ENCODE measurements at regions not wholly inside any gene's neighbourhood (a gene's known extent, or its start where the extent isn't known, plus 50 kb on each side); places are given as distances from the start of the nearest gene placed in this dataset.
"Not testable (repeated sequence)": the region's sequence is repeated elsewhere in the genome, so short reads cannot be mapped to it uniquely, and the experiment has no call there.

- no peak for FAIRE-seq
These were observed 183.4 kb upstream of the RFC3 start for GRCh38 chr13:33634546-33634982.

DNA sequence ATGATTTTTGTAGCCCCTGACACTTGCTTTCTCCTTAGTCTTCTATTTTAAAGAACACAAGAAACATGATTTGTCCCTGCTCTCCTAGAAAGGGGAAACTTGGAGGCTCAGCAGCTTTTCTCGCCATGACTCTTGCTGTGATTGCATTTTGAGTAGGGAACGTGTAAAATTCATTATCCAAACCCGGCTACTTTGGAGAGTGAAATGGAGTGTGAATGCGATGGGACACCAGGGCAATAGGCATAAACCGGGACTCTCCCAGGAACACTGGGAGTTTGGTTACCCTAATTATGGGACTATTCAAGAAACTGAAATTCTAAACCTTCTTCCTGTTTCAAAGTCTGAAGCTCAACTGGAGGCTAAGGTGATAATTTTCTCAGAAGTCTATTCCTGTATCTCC lies 181.7 kb upstream of the RFC3 start:
- FAIRE-seq, result no peak

DNA sequence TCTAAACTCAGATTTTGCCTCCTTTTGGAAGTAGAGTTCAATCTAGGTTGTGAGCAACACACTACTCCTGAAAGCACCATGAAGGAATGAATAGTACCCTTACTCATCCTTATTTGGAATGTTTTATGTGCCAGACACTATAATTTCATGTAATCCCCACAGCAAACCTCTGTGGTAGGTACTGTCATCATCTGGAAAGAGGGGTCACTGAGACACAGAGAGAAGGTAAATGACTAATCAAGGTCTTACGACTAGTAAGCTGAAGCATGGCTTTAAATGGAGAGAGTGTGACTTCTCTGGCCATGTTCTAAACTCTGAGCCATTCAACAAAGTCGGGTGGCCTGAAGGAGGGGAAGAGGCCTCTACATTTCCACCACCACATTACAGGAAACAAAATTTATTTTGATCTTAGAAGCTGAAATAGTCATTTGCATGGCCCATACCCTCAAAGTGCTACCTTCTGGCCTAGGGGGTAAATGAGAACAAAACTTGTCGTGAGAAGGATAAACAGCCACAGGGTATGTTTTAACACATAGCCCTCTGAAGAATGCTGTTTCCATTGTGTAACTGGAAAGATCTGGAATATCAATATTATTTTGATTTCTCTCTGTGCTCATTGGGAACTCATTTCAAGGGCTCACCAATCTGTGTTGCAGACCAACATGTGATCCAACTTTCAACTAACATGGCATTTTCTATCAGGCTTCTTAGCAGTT lies 180.8 kb upstream of the RFC3 start:
- no peak for FAIRE-seq

- no peak for FAIRE-seq
These were observed 179.8 kb upstream of the RFC3 start for GRCh38 chr13:33637978-33638743.

DNA sequence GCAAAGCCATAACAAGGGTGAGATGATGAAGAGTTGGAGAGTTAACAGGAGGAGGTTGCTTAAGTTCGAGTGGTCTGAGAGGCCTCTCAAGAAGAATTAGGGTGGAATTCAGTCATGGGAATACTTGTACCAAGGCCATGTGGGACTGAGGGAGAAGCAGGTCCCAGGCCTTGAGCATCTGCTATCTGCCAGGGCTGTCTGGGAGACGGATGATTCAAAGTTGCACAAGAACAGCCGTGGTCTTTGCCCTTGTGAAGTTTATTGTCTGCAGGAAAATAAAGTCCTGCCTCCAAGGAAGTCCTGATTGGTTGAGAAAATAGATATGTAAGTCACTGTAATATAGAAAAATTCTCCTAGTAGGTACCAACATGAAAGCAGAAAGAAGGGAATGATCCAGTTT lies 178.8 kb upstream of the RFC3 start:
- no peak for FAIRE-seq

- FAIRE-seq, result no peak
These were observed 178.3 kb upstream of the RFC3 start for GRCh38 chr13:33639626-33640080.

DNA sequence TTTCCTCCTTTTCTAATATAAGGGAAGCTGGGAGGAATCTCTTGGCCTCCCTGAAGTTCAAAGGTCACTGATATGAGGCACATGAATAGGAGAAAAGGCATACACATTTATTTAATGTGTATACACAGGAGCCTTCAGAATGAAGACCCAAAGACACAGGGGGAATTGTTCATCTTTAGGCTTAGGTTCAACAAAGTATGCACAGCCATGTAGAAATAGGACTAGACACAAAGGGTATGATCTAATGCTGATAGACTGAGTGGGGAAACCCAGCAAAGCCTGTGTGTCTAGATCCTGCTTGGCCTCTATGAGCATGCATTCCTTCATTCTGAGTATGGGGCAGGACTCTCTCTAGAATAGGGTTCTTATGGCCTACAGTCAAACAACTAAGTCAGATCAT lies 177.1 kb upstream of the RFC3 start:
- FAIRE-seq, result no peak

DNA sequence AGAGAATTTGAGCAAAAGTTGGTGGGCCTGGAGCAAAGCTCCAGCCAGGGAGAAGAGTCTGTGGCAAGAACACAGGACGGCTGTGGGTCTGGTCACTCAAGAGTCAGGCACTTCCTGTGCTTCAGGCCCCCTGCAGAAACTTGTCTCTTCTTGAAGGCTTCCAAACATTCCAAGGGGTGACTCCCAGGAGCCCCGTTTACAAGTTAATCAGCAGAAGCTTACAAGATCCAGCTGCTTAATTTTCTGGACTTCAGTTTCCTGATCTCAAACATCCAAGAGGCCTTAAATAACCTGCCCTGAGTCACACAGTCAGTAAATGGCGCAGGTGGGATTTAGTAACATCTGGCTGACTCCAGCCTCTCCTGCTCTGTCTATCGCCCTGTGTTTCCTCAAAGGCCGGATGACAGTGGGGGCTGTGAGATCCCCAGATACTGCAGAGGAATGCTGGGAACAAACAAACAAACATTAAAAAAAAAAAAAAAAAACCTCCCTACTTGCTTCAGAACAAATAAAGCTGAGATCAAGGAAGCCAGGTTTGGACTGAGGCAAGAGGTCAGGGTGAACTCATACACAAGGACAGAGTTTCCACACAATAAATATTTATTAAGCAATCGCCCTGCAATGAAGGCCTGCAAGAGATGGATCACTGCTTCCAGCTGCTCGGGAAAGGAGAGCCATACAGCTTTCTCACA lies 175.4 kb upstream of the RFC3 start:
- no peak for FAIRE-seq

DNA sequence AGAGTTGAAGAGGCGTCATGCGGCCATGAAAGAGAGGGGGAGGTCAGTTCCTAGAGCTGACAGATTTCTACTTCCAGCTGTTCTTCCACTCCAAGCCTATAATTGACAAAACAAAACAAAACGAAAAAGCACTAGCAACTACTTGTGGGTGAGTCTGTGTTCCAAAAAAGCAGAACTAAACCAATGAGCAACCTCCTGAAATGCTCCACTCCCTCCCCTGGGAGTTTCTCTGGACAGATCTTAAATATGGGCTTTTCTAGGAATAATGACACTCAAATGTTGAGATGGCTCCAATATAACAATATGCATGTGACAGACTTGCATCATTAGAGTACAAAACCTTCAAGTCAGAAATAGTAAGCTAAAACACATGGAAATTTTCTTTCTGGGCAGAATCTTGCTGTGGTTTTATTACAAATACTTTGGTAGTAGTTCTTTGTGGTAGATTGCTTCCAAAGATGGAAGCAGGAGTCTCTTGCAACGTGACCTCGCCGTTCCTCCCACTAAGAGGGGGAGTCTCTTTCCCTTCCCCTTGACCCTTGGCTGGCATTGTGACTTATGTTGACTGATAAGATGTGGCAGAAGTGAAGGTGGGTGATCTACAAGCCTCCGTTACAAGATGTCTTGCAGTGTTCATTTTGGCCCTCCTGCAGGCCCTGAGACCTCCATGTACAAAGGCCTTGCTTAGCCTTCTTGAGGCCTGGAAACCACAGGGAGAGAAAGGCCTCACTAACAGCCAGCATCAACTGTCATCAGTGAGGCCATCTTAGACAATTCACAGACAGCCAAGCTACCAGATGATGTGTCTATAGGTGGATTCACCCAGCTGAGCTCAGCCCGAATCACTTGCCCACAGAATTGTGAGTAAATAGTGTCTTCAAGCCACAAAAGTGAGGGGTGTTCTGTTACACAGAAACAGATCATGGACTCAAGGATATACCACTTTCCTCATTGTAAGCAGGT lies 173.1 kb upstream of the RFC3 start:
- FAIRE-seq, result no peak

DNA sequence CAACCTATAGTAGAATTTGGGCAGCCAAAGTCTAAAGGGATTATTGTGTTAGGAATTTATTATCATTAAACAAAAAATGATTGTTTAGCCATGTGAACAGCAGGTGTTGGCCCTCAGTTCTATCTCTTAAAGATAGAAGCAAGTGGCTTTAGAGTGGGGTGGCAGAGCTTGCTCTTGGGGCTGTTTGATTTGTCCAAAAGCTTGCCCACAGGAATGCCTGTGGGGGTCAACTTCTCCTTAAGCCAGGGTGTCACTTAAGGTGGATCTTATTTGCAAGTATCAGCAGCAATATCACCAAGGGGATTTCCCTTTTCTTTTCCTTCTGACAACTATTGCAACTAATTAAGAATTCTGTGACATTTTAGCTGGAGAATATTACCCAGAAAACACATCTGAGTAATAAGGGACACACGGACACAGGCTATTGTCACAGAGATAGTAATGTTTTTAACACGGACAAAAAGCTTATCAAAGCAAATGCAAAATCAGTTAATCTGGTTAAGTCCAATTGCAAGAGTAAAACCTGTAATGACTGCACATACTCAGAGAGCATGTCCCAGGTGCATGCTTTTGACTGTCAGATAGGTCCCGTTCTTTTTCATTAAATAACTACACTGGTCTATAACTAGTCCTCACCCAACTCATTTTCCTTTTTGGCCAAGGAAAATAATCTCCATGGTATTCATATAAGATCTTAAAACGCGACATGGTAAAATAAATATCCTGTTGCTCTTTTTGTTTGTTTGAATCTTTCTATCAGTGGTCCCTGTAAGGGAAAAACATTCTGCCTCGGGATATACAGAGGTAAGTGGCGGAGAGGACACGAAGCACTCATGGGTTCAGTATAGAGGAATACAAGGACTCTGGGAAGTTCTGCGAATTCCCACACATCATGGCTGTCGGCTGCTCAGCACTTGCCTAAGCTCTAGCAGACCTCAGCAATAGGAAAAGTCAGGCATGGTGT lies 172.1 kb upstream of the RFC3 start:
- no peak for FAIRE-seq

DNA sequence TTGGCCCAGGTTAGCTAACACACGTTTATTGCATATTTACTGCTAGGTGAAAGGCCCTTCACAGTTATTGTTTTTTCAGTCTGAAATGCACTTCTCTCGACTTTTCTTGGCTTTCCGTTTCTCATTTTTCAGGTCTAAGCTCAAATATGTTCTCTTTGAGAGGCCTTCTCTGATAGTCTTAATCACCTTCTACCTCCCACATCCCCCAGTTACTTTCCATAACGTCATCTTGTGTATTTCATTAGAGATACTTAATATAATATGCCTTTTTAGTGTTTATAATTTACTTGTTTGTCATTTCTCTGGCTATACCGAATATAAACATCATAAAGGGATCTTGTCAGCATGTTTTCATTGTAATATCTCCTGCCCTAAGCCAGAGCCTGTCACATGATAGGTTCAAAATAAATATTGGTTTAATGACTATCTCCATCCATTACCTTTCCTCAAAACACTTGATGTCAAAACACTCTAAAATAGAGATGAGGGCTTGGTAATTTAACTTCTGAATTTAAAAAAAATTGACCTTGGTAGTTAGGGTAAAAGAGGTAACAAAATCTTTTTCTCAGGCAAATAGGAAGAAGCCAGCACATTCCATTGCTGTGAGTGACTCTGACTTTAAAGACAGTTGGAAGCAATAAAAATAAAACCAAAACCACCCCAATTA lies 168.6 kb upstream of the RFC3 start:
- no peak for FAIRE-seq

DNA sequence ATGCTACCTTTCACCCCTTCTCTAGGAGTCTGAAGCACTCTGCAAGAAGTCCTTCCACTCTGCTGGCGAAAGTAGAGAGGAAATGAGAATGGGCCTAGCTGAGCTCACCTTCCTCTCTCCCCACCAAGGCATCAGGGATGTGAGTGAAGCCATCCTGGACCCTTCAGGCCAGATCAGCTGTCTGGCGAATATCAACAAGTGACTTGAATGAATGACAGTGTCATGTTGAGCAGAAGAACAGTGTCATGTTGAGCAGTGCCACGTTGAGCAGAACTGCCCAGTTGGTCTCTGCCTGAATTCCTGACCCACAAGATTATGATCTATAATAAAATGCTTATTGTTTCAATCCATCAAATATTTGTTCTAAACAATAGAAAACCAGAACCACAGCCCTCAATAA lies 166.2 kb upstream of the RFC3 start:
- no peak for FAIRE-seq

DNA sequence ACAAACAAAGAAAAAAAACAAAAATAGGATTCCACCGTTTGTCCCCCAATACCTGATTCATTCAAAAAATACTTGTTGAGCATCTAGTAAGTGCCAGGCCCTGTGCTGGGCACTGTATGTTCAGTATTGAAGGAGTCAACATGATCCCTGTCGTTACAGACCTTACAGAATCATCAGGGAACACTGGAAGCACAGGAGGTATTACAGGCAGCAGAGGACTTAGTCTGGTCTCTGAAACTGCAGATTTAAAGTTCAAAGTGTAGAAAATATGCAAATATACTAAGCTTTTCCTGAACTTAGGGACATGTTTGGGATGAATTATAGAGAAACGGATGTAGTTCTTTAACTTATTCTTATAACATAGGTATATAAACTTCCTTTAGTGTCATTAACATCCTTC lies 160.7 kb upstream of the RFC3 start:
- FAIRE-seq, result no peak

DNA sequence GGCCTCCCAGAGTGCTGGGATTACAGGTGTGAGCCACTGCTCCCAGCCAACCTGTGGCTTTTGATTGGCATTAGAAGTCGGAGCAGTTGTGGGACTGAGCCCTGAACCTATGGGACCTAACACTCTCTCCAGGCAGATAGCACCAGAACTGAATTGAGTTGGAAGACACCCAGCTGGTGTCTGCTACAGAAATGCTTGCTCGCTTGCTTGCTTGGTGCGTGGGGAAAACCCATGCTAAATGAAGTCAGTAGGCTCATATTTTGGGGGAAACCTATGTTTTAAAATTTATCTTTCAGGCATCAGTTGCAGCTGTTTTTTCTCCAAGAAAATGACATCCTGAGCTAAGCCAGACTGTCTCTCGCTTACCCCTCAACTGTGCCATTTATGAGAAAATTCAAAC lies 158.5 kb upstream of the RFC3 start:
- FAIRE-seq, result no peak

GRCh38 chr13:33659894-33660293 lies 158.1 kb upstream of the RFC3 start:
- no peak for FAIRE-seq

- FAIRE-seq, result no peak
These were observed 155.6 kb upstream of the RFC3 start for GRCh38 chr13:33662392-33662791.

DNA sequence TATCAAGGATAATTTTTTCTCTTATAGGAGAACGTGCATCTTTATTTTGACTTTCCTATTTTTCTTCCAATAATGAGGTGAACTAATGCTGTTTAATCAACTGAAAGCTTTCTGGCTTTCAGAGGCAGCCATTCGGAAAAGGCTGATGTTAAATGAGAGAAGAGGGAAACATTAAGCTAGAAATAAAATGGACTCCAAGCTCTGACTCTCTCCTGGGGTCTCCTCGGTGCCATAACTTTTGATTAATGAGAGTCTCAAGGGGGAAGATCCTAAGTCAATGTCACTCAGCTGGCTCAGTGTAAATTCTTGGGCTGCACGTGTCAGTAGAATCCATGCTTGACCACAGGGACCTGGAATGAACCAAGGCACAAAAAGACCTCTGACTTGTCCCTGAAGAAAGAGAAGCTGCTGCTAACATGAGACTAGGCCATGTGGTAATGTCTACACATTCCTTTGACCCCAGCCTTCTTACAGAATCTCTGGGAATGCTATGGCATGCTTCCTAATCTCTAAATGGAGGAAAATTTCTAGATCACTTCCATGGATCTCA lies 152.2 kb upstream of the RFC3 start:
- no peak for FAIRE-seq

GRCh38 chr13:33671560-33671959 lies 146.4 kb upstream of the RFC3 start:
- FAIRE-seq, result no peak

GRCh38 chr13:33672022-33672421 lies 145.9 kb upstream of the RFC3 start:
- FAIRE-seq, result not testable (repeated sequence)
